PC-9 (cell line): ENCODE measurements at regions not wholly inside any gene's neighbourhood (a gene's known extent, or its start where the extent isn't known, plus 50 kb on each side); places are given as distances from the start of the nearest gene placed in this dataset.

Experiments
- BruUV-seq: library from RNA; stranded (reverse); fragments of 400-500 nt; replicated peaks from 2 replicates; lab custom pipeline; 2021; lab: Mats Ljungman, UMichigan
- CTCF ChIA-PET: fragments of 300-600 bp; sonication (Branson Sonifier 250); formaldehyde crosslinking; loops from one replicate; lab custom pipeline; 2022; ENCODE audit warnings: antibody characterized with exemption; lab: Charles Lee
- POLR2A ChIA-PET: fragments of 300-600 bp; sonication (Branson Sonifier 250); formaldehyde crosslinking; loops from one replicate; lab custom pipeline; 2022; ENCODE audit warnings: antibody characterized with exemption; ENCODE audit not compliant: unreplicated experiment; lab: Charles Lee
- DNase-seq, 2 experiments: peaks; one replicate each; pipeline versions ENCODE4 v3.0.0 to v3.0.0-alpha.2; 2015 to 2022; ENCODE audit warnings: mixed read lengths in 1 of 2
- H2AFZ ChIP-seq: fragments of 200-600 bp; sonication (generic); 2 replicates; pipeline ENCODE4 v1.8.1; 2017; ENCODE audit warnings: antibody characterized with exemption
- H3F3A ChIP-seq: fragments of 200-600 bp; sonication (generic); 2 replicates; pipeline ENCODE4 v1.8.1; 2017; ENCODE audit warnings: antibody characterized with exemption, mild to moderate bottlenecking, low read depth; ENCODE audit not compliant: insufficient read depth
- H3K27ac ChIP-seq: fragments of 200-600 bp; sonication (generic); 2 replicates; pipeline ENCODE4 v1.6.1; 2016; ENCODE audit warnings: mixed run types
- H3K27me3 ChIP-seq: fragments of 200-600 bp; sonication (generic); 2 replicates; pipeline ENCODE4 v1.6.1; 2016; ENCODE audit warnings: low read depth, mixed run types; ENCODE audit not compliant: insufficient read depth
- H3K36me3 ChIP-seq: fragments of 200-600 bp; sonication (generic); 2 replicates; pipeline ENCODE4 v1.6.1; 2016; ENCODE audit warnings: low read depth, mixed run types
- H3K4me1 ChIP-seq: fragments of 200-600 bp; sonication (generic); replicated peaks from 2 replicates; pipeline ENCODE4 v1.6.1; 2016; ENCODE audit warnings: mixed run types; ENCODE audit not compliant: insufficient read depth
- H3K4me2 ChIP-seq: fragments of 200-600 bp; sonication (generic); 2 replicates; pipeline ENCODE4 v1.6.1; 2017; ENCODE audit warnings: mixed run types
- H3K4me3 ChIP-seq: fragments of 200-600 bp; sonication (generic); 2 replicates; pipeline ENCODE4 v1.6.1; 2016; ENCODE audit warnings: mixed run types
- H3K79me2 ChIP-seq: fragments of 200-600 bp; sonication (generic); 2 replicates; pipeline ENCODE4 v1.6.1; 2017; ENCODE audit warnings: low read depth, mixed run types
- H3K9me2 ChIP-seq: fragments of 200-600 bp; sonication (generic); 2 replicates; pipeline ENCODE4 v1.8.1; 2017; ENCODE audit warnings: mild to moderate bottlenecking; ENCODE audit not compliant: insufficient read depth
- H3K9me3 ChIP-seq: fragments of 200-600 bp; sonication (generic); 2 replicates; pipeline ENCODE4 v1.8.1; 2016; ENCODE audit warnings: low read depth; ENCODE audit not compliant: insufficient read depth
- H4K20me1 ChIP-seq: fragments of 200-600 bp; sonication (generic); 2 replicates; pipeline ENCODE4 v1.8.1; 2017; ENCODE audit not compliant: insufficient read depth
- EZH2 ChIP-seq: fragments of 200-600 bp; sonication (generic); IDR thresholded peaks from 2 replicates; pipeline ENCODE4 v1.8.0; 2017; ENCODE audit warnings: antibody characterized with exemption, low read depth
- intact Hi-C: fragments of 100-400 bp; cut with micrococcal nuclease; formaldehyde crosslinking; loops from one replicate; pipeline ENCODE4 v1.10.0; 2022; ENCODE audit not compliant: unreplicated experiment
- TF ChIP-seq, protein P1 (sequence below): fragments of 200-600 bp; sonication (generic); conservative IDR thresholded peaks from 2 replicates; pipeline ENCODE4 v1.6.1; 2017; ENCODE audit warnings: mixed run types, antibody characterized with exemption, mild to moderate bottlenecking, moderate library complexity

DNA sequence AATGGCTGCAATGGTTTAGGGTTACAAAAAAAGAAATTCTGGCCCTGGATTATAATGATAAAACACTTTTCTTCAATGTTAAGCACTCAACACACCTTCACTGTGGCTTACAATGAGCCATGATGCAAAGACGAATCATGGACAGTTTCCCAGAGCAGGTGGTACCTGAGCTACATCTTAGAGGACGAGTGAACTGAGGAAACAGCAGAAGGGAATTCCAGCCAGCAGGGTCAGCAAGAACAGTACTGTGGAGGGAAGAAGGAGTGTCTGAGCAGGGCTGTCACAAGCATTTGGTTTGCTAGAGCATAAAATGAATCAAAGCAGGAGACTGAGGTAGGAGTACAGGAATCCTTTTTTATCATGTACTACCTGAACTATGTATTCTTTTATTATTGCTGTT is 332.8 kb upstream of the C11orf87 start:
- POLR2A ChIA-PET: no interaction called here

DNA sequence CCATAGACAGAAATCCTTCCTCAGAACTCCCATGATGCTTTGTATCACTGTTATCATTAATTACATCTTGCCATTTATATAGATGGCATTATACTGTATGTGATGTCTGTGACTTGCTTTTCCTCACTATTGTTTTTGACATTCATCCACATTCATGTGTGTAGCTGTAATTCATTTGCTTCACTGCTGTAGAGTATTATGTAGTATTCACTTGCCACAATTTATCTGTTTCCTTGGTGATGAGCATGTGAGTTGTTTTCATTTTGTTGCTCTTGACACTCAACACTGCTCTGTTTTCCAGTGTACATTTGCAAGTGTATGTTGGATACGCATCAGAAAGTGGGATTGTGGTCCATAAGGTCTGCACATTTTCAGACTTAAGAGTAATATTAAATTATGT is 328.6 kb upstream of the C11orf87 start:
- ChIA-PET POLR2A (no interaction called here), CTCF (no interaction called here)
- H3K9me2 ChIP-seq: no peaks in the 10 kb centered on the region
- H4K20me1 ChIP-seq: no peaks in the 10 kb centered on the region; the same call in 1 of the 2 replicates
- no peaks in the 10 kb centered on the region for H3K36me3 ChIP-seq
- no peaks in the 10 kb centered on the region for H3K4me1 ChIP-seq
- TF ChIP-seq, protein P1, sequence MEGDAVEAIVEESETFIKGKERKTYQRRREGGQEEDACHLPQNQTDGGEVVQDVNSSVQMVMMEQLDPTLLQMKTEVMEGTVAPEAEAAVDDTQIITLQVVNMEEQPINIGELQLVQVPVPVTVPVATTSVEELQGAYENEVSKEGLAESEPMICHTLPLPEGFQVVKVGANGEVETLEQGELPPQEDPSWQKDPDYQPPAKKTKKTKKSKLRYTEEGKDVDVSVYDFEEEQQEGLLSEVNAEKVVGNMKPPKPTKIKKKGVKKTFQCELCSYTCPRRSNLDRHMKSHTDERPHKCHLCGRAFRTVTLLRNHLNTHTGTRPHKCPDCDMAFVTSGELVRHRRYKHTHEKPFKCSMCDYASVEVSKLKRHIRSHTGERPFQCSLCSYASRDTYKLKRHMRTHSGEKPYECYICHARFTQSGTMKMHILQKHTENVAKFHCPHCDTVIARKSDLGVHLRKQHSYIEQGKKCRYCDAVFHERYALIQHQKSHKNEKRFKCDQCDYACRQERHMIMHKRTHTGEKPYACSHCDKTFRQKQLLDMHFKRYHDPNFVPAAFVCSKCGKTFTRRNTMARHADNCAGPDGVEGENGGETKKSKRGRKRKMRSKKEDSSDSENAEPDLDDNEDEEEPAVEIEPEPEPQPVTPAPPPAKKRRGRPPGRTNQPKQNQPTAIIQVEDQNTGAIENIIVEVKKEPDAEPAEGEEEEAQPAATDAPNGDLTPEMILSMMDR: no peak
- no peak for TF ChIP-seq EZH2
- H2AFZ ChIP-seq: no peak overlapping the region
- intact Hi-C loops: loop anchor here (10.0 kb wide), 1 partner anchor 59 kb away; no protein-coding TSS in a partner anchor
- DNase-seq: no peak
- no peaks in the 10 kb centered on the region for H3K9me3 ChIP-seq
- no TSS peak for BruUV-seq
- no peak overlapping the region for H3K4me2 ChIP-seq
- no peaks in the 10 kb centered on the region for H3K27me3 ChIP-seq
- no peak overlapping the region for H3K4me3 ChIP-seq
- H3K79me2 ChIP-seq: no peaks in the 10 kb centered on the region
- no peaks in the 10 kb centered on the region for H3F3A ChIP-seq
- H3K27ac ChIP-seq: no peak overlapping the region

More for the DNA sequence above, 332.8 kb upstream of the C11orf87 start:
- intact Hi-C loops: no loop called here
- Histone ChIP-seq H3K9me2 (no peaks in the 10 kb centered on the region; the same call in 1 of the 2 replicates), H3K4me3 (no peak overlapping the region), H3K9me3 (no peaks in the 10 kb centered on the region), H3K79me2 (no peaks in the 10 kb centered on the region), H3F3A (no peaks in the 10 kb centered on the region), H3K4me1 (no peaks in the 10 kb centered on the region), H3K27ac (no peak overlapping the region), H3K4me2 (no peak overlapping the region), H3K27me3 (no peaks in the 10 kb centered on the region), H4K20me1 (no peaks in the 10 kb centered on the region), H2AFZ (no peak overlapping the region), H3K36me3 (no peaks in the 10 kb centered on the region)
- CTCF ChIA-PET: no interaction called here
- TF ChIP-seq, protein P1: no peak
- TF ChIP-seq EZH2: no peak
- no peak for DNase-seq
- BruUV-seq: no TSS peak

DNA sequence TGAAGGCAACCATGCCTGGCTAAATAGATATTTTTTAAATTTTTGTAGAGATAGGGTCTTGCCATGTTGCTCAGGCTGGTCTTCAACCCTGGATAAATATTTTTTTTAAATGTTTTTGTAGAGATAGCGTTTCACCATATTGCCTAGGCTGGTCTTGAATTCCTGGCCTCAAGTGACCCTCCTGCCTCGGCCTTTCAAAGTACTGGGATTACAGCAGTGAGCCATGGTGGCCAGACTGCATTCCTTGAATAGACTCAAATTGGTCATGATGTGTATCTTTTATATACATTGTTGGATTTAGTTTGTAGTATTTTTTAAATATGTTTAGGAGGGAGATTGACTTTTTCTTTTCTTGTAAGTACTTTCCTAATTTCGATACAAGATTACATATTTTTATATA is 325.7 kb upstream of the C11orf87 start:
- Histone ChIP-seq H3K36me3 (no peaks in the 10 kb centered on the region), H3K27ac (no peak overlapping the region), H3K4me2 (no peak overlapping the region), H3F3A (no peaks in the 10 kb centered on the region), H3K4me3 (no peak overlapping the region), H4K20me1 (no peaks in the 10 kb centered on the region; the same call in 1 of the 2 replicates), H3K4me1 (no peaks in the 10 kb centered on the region), H3K9me2 (no peaks in the 10 kb centered on the region), H2AFZ (no peak overlapping the region), H3K79me2 (no peaks in the 10 kb centered on the region), H3K9me3 (no peaks in the 10 kb centered on the region), H3K27me3 (no peaks in the 10 kb centered on the region)
- no TSS peak for BruUV-seq
- DNase-seq: no peak
- ChIA-PET CTCF (no interaction called here), POLR2A (interaction anchor here (0.7 kb wide), 1 partner anchor 314 kb away, joined by 9 read pairs; no protein-coding TSS in a partner anchor)
- intact Hi-C loops: loop anchor here (10.0 kb wide), 1 partner anchor 61 kb away; no protein-coding TSS in a partner anchor
- no peak for TF ChIP-seq EZH2
- TF ChIP-seq, protein P1: no peak
